ENCODE measurements at regions not wholly inside any gene's neighbourhood (a gene's known extent, or its start where the extent isn't known, plus 50 kb on each side); places are given as distances from the start of the nearest gene placed in this dataset.

GRCh38 chr7:45457591-45457990, 116.6 kb upstream of the ADCY1 start:
- no peaks in the 10 kb centered on the region for H3K36me3 ChIP-seq (ENCODE audit: control insufficient read depth, insufficient read depth, low read length)
- no peak overlapping the region for H3K27ac ChIP-seq (ENCODE audit: low read length)
- H3K27me3 ChIP-seq (ENCODE audit: control insufficient read depth, insufficient read depth, low read length): peaks cover 2% of the 10 kb centered on the region; the same call in 1 of the 2 replicates
- TF ChIP-seq SIN3A (IDR thresholded peaks at IDR 0.05; ENCODE audit: borderline replicate concordance, insufficient read depth, low read depth, low read length): no peak
- TF ChIP-seq REST (IDR thresholded peaks at IDR 0.05; ENCODE audit: insufficient read depth in 1 of 2, low read depth in 2 of 2, low read length in 1 of 2): no peak
- no peak for TF ChIP-seq TCF7L2 (IDR thresholded peaks at IDR 0.05; ENCODE audit: low read depth, low read length)
- no peak for TF ChIP-seq CTCF (IDR thresholded peaks at IDR 0.05)
- no peak for TF ChIP-seq POLR2AphosphoS5 (IDR thresholded peaks at IDR 0.05; ENCODE audit: low read depth, low read length)
- no peak overlapping the region for H3K4me3 ChIP-seq (ENCODE audit: low read depth in 2 of 2, low read length in 2 of 2)
- DNase-seq (ENCODE audit: low read depth, low spot score) (no peak), ATAC-seq (no peak)
- in situ Hi-C loops (cut with HindIII; ENCODE audit: low pct_unique_long_range_greater_than_20kb, low sequenced_read_pairs) (no loop called here), intact Hi-C loops (cut with micrococcal nuclease; ENCODE audit: unreplicated experiment) (no loop called here)
- ChIA-PET POLR2A (no interaction called here), CTCF (no interaction called here)
- H3K4me1 ChIP-seq (ENCODE audit: control insufficient read depth, insufficient read depth, low read length): no peaks in the 10 kb centered on the region
- H3K9me3 ChIP-seq (ENCODE audit: control insufficient read depth, insufficient read depth, low read depth, low read length): no peaks in the 10 kb centered on the region
- no TSS peak for BruUV-seq (replicated peaks)

- H3K4me1 ChIP-seq (ENCODE audit: control insufficient read depth, insufficient read depth, low read length): no peaks in the 10 kb centered on the region
- no peaks in the 10 kb centered on the region for H3K9me3 ChIP-seq (ENCODE audit: control insufficient read depth, insufficient read depth, low read depth, low read length)
- no peaks in the 10 kb centered on the region for H3K36me3 ChIP-seq (ENCODE audit: control insufficient read depth, insufficient read depth, low read length)
- H3K27me3 ChIP-seq (ENCODE audit: control insufficient read depth, insufficient read depth, low read length): peaks cover 2% of the 10 kb centered on the region; the same call in 1 of the 2 replicates
- in situ Hi-C loops (cut with HindIII; ENCODE audit: low pct_unique_long_range_greater_than_20kb, low sequenced_read_pairs): no loop called here
- no peak overlapping the region for H3K4me3 ChIP-seq (ENCODE audit: low read depth in 2 of 2, low read length in 2 of 2)
- ChIA-PET CTCF (no interaction called here), POLR2A (interaction anchor here (0.6 kb wide), 1 partner anchor 834 kb away, joined by 6 read pairs; no protein-coding TSS in a partner anchor)
- DNase-seq (ENCODE audit: low read depth, low spot score) (no peak), ATAC-seq (no peak)
- H3K27ac ChIP-seq (ENCODE audit: low read length): no peak overlapping the region
- TF ChIP-seq CTCF (IDR thresholded peaks at IDR 0.05) (no peak), TCF7L2 (IDR thresholded peaks at IDR 0.05; ENCODE audit: low read depth, low read length) (no peak), REST (IDR thresholded peaks at IDR 0.05; ENCODE audit: insufficient read depth in 1 of 2, low read depth in 2 of 2, low read length in 1 of 2) (no peak), SIN3A (IDR thresholded peaks at IDR 0.05; ENCODE audit: borderline replicate concordance, insufficient read depth, low read depth, low read length) (no peak), POLR2AphosphoS5 (IDR thresholded peaks at IDR 0.05; ENCODE audit: low read depth, low read length) (no peak)
- intact Hi-C loops (cut with micrococcal nuclease; ENCODE audit: unreplicated experiment): no loop called here
- no TSS peak for BruUV-seq (replicated peaks)
Observed at GRCh38 chr7:45459476-45459875, 114.7 kb upstream of the ADCY1 start.
